CD4-positive, alpha-beta T cell treated with Interleukin-4 for 1 hour (primary cell): ENCODE measurements at regions not wholly inside any gene's neighbourhood (a gene's known extent, or its start where the extent isn't known, plus 50 kb on each side); places are given as distances from the start of the nearest gene placed in this dataset.
"Not testable (repeated sequence)": the region's sequence is repeated elsewhere in the genome, so short reads cannot be mapped to it uniquely, and the experiment has no call there.

ENCODE experiments used
- DNase-seq, 2 donors: peaks; one replicate each; pipeline ENCODE4 v3.0.0-alpha.2; 2020 to 2022

DNA sequence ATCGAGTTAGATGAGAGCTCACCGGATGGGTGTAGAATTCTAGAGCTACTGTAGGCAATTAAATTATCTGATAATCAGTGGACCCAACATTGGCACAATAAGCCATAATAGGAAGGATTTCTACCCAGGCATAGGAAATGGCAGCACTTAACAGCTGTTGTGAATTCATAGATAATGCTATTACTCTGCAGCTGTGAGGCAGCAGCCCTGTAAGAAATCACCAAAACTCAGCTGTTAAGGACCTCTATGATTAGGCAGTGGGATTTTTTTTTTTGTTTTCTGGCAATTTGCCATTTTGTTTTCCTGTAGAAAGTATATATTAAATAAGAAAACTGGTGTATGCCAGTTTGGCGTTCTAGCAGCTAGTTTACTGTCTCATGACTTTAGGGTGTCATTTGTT is 609.1 kb upstream of the SLC35B3 start:
- DNase-seq: no peak

- no peak for DNase-seq
These were observed 605.4 kb upstream of the SLC35B3 start for GRCh38 chr6:9040718-9041117.

- no peak for DNase-seq
These were observed 603.9 kb upstream of the SLC35B3 start for GRCh38 chr6:9039258-9039657.

DNA sequence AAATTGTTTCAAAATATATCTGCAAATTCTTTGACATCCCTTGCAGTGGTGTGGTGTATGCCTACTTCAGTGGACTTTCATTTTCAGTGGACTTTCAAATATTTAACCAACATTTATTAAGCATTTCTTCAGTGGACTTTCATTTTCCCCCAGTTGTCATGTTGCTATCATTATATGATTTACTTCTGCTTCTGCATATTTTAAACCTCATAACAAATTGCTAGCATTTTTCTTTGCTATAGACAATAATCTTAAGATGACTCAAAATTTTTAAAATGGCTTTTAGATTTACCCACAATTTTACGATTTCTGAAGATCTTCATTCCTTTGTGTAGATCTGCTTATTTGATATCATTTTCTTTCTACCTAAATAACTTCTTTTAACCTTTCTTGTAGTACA is 592.7 kb upstream of the SLC35B3 start:
- DNase-seq: no peak

DNA sequence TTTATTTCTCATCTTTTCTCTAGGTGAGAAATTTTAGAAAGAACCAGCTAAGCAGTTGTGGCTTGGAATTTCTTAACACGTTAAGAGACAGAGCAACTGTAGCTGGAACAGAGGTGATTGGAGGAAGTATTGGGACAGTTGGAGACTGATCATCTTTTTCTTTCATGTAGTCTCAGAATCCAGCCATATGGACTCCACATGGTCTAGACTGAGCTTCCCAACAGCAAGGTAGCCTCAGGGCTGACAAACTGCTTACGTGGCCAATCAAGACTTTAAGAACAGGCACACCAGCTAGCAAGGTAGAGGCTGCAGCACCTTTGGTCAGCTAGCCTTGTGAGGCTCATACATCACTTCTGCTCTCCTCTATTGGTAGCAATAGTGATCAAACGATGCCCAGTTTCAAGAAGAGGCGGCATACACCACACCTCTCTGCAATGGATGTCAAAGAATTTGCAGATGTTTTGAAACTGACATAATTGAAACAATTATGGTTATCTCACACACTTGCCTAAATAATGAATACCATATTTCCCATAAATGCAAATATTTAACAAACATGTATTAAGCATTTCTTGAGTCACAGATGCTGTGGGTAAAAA is 590.5 kb upstream of the SLC35B3 start:
- DNase-seq: no peak

- DNase-seq: no peak
These were observed 589.9 kb upstream of the SLC35B3 start for GRCh38 chr6:9025228-9025627.

DNA sequence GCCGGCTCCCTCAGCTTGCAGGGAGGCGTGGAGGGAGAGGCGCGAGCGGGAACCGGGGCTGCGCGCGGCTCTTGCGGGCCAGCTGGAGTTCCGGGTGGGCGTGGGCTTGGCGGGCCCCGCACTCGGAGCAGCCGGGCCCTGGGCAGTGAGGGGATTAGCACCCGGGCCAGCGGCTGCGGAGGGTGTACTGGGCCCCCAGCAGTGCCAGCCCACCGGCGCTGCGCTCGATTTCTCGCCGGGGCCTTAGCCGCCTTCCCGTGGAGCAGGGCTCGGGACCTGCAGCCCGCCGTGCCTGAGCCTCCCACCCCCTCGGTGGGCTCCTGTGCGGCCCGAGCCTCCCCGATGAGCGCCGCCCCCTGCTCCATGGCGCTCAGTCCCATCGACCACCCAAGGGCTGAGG is 588.9 kb upstream of the SLC35B3 start:
- DNase-seq: not testable (repeated sequence)

DNA sequence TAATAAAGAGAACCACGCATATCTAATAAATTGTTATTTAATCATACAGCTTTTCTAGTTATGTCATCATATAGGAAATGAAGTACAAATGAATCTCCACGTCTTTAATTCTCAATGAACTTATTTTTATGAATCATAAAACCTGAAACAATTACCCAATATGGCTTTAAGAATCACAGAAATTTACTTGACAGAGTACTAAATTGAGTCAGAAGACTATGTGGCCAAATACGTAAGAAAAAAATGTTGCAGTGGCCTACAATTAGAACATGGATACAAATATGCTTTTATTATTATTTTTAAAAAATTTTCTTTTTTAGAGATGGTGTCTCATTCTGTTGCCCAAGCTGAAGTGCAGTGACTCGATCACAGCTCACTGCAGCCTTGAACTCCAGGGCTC is 584.7 kb upstream of the SLC35B3 start:
- DNase-seq: no peak

- DNase-seq: no peak
These were observed 574.6 kb upstream of the SLC35B3 start for GRCh38 chr6:9009931-9010330.

GRCh38 chr6:9007027-9007426 is 571.7 kb upstream of the SLC35B3 start:
- DNase-seq: no peak

GRCh38 chr6:9002833-9003232 is 567.5 kb upstream of the SLC35B3 start:
- no peak for DNase-seq

- no peak for DNase-seq
These were observed 559.8 kb upstream of the SLC35B3 start for GRCh38 chr6:8995156-8995555.

DNA sequence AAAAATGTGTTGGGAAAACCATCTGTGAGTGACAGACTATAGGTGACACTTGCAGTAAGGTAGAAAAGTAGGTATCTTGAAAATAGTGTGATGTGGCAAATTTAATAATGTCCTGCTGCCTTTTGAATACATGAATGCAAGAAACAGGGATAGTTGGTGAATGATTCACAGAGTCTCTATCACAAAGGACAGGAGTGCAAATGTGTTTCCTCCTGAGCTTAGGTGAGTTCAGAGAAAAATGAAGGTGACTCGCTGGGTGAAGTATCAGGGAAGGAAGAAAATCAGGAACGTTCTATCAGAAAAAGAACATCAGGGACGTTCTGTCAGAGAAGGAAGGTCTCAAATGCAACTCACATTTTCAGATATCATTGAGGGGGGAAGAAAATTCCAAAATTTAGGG is 557.8 kb upstream of the SLC35B3 start:
- DNase-seq: no peak

GRCh38 chr6:8991844-8992243 is 556.5 kb upstream of the SLC35B3 start:
- no peak for DNase-seq

DNA sequence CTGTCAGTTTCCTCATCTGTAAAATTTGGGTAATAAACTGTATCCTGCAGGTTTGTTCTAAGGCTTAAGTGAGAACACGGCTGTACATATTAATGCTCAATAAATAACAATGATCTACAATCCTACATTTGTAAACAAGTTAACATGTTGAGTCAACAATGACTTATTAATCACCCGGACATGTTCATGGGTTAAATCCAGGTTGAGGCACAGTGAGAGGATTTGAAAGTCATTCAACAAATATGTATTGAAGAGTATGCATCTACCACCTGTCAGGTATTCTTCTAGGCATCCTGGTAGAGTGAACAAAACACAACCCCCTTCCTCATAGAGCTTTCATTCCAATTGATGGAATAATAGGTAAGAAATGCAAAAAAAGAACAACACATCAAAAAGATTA is 554.7 kb upstream of the SLC35B3 start:
- DNase-seq: no peak

DNA sequence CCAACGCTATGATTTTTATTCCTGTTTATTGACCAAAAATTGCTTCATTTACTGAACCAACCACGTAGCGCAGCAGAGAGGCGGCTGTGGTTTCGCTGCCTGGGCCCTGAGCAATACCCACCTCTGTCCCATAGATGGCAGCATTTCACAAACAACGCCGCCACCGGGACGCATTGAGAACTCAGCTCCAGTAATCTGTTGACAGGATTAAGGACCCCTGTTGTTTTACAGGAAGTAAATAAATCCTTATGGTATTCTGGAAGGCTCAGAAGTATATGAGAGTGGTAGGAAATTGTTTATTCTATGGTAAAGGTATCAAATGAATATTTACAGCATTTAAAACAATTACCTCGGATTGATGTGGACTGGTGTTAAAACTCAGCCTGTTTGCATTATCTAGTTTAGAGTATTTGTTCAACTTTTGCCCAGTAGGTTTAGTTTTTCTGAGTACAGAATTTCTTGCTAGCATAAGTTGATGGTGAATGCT is 547.9 kb upstream of the SLC35B3 start:
- DNase-seq: peak; percentile 30 to 33

- DNase-seq: no peak
These were observed 547.3 kb upstream of the SLC35B3 start for GRCh38 chr6:8982668-8983067.

DNA sequence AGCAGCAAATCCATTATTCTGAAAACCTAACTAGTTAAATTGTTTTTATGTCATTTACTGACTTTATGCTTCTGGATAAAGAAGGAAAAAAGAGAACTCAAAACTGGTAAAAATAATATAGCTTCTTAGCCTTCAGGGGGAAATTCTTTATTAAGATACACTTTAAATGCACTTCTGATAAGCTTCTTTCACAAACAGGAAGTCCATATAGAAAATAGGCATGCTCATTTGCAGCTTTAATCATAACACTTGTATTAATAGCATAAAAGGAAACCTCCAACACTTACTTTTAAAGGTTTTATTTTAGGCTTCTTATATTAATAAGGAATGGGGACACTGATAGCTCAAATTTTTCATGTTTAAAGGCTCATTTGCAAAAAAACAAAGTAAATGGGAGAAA is 538.0 kb upstream of the SLC35B3 start:
- no peak for DNase-seq

- DNase-seq: no peak
These were observed 534.4 kb upstream of the SLC35B3 start for GRCh38 chr6:8969747-8970146.

- DNase-seq: no peak
These were observed 523.7 kb upstream of the SLC35B3 start for GRCh38 chr6:8958894-8959511.

DNA sequence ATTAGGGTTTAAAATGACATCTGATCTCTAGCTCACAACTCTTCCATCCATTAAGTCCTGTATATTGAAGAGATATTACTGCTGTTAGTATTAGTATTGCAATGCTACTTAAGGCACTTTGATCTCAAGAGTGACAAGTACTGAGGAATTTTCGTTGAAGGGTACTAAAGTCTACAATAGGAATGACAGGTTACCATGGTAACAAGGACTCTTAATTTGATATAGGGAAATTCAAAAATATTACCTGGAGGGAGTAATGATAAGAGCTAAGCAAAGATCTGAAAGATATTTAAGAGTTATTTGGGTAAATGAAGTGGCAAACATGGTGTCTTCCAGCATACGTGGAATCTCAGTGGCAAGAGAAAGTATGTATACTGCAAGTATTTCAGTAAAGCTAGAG is 518.0 kb upstream of the SLC35B3 start:
- no peak for DNase-seq

DNA sequence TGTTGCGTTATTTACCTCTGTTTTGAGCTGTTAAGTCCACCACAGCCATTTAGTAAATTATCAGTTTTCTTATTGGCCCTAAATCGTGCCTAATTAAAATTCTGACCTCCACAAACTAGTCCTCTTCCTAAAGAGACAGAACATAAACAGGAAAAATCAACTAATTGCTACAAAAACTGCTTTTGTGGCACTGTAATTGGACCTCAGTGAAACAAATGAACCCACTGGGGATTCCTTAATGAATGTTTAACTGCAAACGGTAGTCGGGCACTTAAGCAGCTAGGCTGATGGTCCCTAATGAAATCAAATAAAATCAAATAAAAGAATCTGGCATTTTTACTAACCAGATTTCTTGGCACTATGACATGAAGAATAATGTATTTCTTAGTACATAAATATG is 513.4 kb upstream of the SLC35B3 start:
- no peak for DNase-seq

GRCh38 chr6:8947900-8948299 is 512.6 kb upstream of the SLC35B3 start:
- DNase-seq: no peak

GRCh38 chr6:8944548-8944947 is 509.2 kb upstream of the SLC35B3 start:
- DNase-seq: no peak

GRCh38 chr6:8943073-8943472 is 507.7 kb upstream of the SLC35B3 start:
- DNase-seq: no peak
